Natural killer cell (primary cell): ENCODE measurements at regions not wholly inside any gene's neighbourhood (a gene's known extent, or its start where the extent isn't known, plus 50 kb on each side); places are given as distances from the start of the nearest gene placed in this dataset.

Source experiments
- ATAC-seq, 3 donors: fragments of 150-1000 bp in 2 of 3; fragments of 200-7000 bp in 1 of 3; cut with Tn5 transposase; 1 replicate in 1 of 3; 2 replicates in 2 of 3; pipeline ENCODE4 v1.10.0; 2021; ENCODE audit warnings: mild to moderate bottlenecking in 2 of 3, moderate library complexity in 2 of 3
- DNase-seq, 2 donors: peaks; one replicate each; pipeline versions ENCODE4 v3.0.0 to v3.0.0-alpha.2; 2013 to 2021; ENCODE audit warnings: mixed read lengths in 1 of 2
- H3K27ac ChIP-seq: one replicate; pipeline ENCODE4 v1.5.1; 2013; ENCODE audit warnings: mild to moderate bottlenecking, low read length
- H3K27me3 ChIP-seq: one replicate; pipeline ENCODE4 v1.6.1; 2013; ENCODE audit warnings: low read length; ENCODE audit not compliant: control insufficient read depth, insufficient read depth
- H3K36me3 ChIP-seq: one replicate; pipeline ENCODE4 v1.6.1; 2013; ENCODE audit warnings: low read length; ENCODE audit not compliant: control insufficient read depth, insufficient read depth
- H3K4me1 ChIP-seq: one replicate; pipeline ENCODE4 v1.6.1; 2013; ENCODE audit warnings: low read length; ENCODE audit not compliant: control insufficient read depth, insufficient read depth
- H3K4me3 ChIP-seq: one replicate; pipeline ENCODE4 v1.5.1; 2013; ENCODE audit warnings: low read length
- H3K9me3 ChIP-seq: one replicate; pipeline ENCODE4 v1.6.1; 2013; ENCODE audit warnings: low read length; ENCODE audit not compliant: control insufficient read depth, insufficient read depth
- H3K27ac Mint-ChIP-seq, 2 donors: one replicate each; pipeline ENCODE4 v1.8.0; 2022; ENCODE audit warnings: mild to moderate bottlenecking in 2 of 2, mixed read lengths in 2 of 2, moderate library complexity in 1 of 2
- H3K27me3 Mint-ChIP-seq, 2 donors: one replicate each; pipeline ENCODE4 v1.8.0; 2022; ENCODE audit warnings: low read depth in 2 of 2, mixed read lengths in 2 of 2
- H3K36me3 Mint-ChIP-seq: one replicate; pipeline ENCODE4 v1.8.0; 2022; ENCODE audit warnings: mixed read lengths
- H3K4me1 Mint-ChIP-seq, 2 donors: one replicate each; pipeline ENCODE4 v1.8.0; 2022; ENCODE audit warnings: mixed read lengths in 2 of 2
- H3K4me3 Mint-ChIP-seq: one replicate; pipeline ENCODE4 v1.8.0; 2022; ENCODE audit warnings: mild to moderate bottlenecking, moderate library complexity, mixed read lengths
- H3K9me3 Mint-ChIP-seq, 2 donors: one replicate each; pipeline ENCODE4 v1.8.0; 2022; ENCODE audit warnings: mixed read lengths in 2 of 2
- WGBS: methylation state at CpG from one replicate; pipeline ENCODE4 v1.1.7; 2013; ENCODE audit warnings: missing lambda C conversion rate; ENCODE audit not compliant: insufficient coverage; 5-methylcytosine and 5-hydroxymethylcytosine counted together
- intact Hi-C: fragments of 100-400 bp; cut with micrococcal nuclease; formaldehyde crosslinking; loops from one replicate; pipeline ENCODE4 v1.14.2; 2022
- TF ChIP-seq, protein P1 (sequence below): fragments of 200-600 bp; IDR thresholded peaks from one replicate; pipeline ENCODE4 v1.8.0; 2022; ENCODE audit warnings: antibody characterized with exemption

DNA sequence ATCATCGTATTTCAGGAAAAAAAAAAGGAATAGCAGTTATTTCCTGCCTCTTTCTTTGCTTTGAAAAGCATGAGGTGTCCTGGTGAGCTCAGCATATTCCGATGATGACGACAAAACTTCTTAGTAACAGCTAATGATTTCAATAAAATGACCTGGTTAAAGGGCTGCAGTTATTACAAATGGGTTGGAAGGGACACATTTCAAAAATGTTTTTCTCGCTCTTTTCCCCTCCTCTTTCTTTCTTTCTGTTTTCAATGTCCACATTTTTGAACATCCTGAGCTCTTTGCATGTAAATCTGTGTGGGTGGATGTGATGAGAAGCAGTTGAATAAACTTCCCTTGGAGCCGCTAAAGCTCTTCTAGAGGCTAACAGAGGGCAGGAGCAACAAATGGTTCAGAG lies 186.8 kb upstream of the SLC27A6 start:
- H3K27me3 Mint-ChIP-seq = no peaks in the 10 kb centered on the region
- ATAC-seq (no peak), DNase-seq (no peak)
- H3K4me1 Mint-ChIP-seq = no peaks in the 10 kb centered on the region
- intact Hi-C loops = no loop called here
- Histone ChIP-seq H3K9me3 (peaks cover 2% of the 10 kb centered on the region), H3K27me3 (no peaks in the 10 kb centered on the region), H3K27ac (no peak overlapping the region), H3K4me1 (no peaks in the 10 kb centered on the region), H3K36me3 (no peaks in the 10 kb centered on the region), H3K4me3 (no peak overlapping the region)
- WGBS = 94% methylated on average over 3 of the region's 5 CpGs
- TF ChIP-seq, protein P1, sequence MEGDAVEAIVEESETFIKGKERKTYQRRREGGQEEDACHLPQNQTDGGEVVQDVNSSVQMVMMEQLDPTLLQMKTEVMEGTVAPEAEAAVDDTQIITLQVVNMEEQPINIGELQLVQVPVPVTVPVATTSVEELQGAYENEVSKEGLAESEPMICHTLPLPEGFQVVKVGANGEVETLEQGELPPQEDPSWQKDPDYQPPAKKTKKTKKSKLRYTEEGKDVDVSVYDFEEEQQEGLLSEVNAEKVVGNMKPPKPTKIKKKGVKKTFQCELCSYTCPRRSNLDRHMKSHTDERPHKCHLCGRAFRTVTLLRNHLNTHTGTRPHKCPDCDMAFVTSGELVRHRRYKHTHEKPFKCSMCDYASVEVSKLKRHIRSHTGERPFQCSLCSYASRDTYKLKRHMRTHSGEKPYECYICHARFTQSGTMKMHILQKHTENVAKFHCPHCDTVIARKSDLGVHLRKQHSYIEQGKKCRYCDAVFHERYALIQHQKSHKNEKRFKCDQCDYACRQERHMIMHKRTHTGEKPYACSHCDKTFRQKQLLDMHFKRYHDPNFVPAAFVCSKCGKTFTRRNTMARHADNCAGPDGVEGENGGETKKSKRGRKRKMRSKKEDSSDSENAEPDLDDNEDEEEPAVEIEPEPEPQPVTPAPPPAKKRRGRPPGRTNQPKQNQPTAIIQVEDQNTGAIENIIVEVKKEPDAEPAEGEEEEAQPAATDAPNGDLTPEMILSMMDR = no peak
- no peak overlapping the region for H3K4me3 Mint-ChIP-seq
- H3K36me3 Mint-ChIP-seq = no peaks in the 10 kb centered on the region
- no peak overlapping the region for H3K27ac Mint-ChIP-seq
- H3K9me3 Mint-ChIP-seq = peaks cover 12 to 14% of the 10 kb centered on the region in 2 donors

DNA sequence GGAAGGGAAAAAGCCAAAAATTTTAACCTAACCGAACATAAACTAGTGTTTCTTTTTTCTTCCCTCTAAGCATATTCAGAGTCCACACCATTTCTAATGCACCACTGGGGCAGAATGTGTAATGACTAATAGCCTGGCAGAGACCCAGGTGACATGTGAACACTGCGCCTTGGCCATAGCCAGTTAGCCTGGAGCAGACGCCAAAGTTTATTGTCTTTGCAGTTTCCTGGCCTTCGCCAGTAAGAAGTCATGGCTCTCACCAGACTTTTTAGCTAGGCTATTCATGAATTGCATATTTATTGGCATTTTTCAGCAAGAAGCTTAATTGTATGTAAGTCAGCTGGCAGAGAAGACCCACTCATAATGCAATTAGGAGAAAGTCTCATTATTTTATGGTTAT lies 182.8 kb upstream of the SLC27A6 start:
- TF ChIP-seq, protein P1 = no peak
- Histone ChIP-seq H3K4me3 (no peak overlapping the region), H3K9me3 (peaks cover 2% of the 10 kb centered on the region), H3K27me3 (no peaks in the 10 kb centered on the region), H3K36me3 (no peaks in the 10 kb centered on the region), H3K4me1 (no peaks in the 10 kb centered on the region), H3K27ac (no peak overlapping the region)
- no peaks in the 10 kb centered on the region for H3K27me3 Mint-ChIP-seq
- intact Hi-C loops = no loop called here
- no peak overlapping the region for H3K4me3 Mint-ChIP-seq
- ATAC-seq (no peak), DNase-seq (no peak)
- 93% methylated on average over 4 of the region's 4 CpGs for WGBS
- peaks cover 2 to 8% of the 10 kb centered on the region in 2 donors for H3K9me3 Mint-ChIP-seq
- no peaks in the 10 kb centered on the region for H3K36me3 Mint-ChIP-seq
- no peak overlapping the region for H3K27ac Mint-ChIP-seq
- no peaks in the 10 kb centered on the region for H3K4me1 Mint-ChIP-seq

DNA sequence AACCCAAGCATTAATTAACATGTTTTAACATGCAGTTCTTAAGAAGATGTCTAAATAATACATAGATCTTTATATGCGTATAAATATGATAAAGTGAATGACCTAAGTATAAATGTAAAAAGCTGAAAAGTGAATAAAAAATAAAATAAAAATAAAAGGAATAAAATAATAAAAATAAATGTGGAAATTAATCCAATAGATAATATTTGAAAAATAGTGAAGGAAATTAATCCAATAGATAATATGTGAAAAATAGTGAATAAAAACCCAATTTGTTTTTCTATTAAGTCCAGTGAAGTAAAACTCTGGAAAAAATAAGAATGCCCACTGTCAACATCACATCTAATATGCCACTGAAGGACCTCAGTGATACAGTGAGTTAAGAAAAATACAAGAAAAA lies 180.6 kb upstream of the SLC27A6 start:
- DNase-seq = no peak
- Histone ChIP-seq H3K36me3 (no peaks in the 10 kb centered on the region), H3K27ac (no peak overlapping the region), H3K4me1 (no peaks in the 10 kb centered on the region), H3K27me3 (no peaks in the 10 kb centered on the region), H3K4me3 (no peak overlapping the region), H3K9me3 (peaks cover 2% of the 10 kb centered on the region)
- no peaks in the 10 kb centered on the region for H3K36me3 Mint-ChIP-seq
- no peak for ATAC-seq
- intact Hi-C loops = no loop called here
- no peak overlapping the region for H3K4me3 Mint-ChIP-seq
- peaks cover 4 to 6% of the 10 kb centered on the region in 2 donors for H3K9me3 Mint-ChIP-seq
- H3K4me1 Mint-ChIP-seq = no peaks in the 10 kb centered on the region
- H3K27me3 Mint-ChIP-seq = no peaks in the 10 kb centered on the region
- WGBS = no CpG with 5 or more reads among the region's 1 CpG
- H3K27ac Mint-ChIP-seq = no peak overlapping the region
- TF ChIP-seq, protein P1 = no peak

DNA sequence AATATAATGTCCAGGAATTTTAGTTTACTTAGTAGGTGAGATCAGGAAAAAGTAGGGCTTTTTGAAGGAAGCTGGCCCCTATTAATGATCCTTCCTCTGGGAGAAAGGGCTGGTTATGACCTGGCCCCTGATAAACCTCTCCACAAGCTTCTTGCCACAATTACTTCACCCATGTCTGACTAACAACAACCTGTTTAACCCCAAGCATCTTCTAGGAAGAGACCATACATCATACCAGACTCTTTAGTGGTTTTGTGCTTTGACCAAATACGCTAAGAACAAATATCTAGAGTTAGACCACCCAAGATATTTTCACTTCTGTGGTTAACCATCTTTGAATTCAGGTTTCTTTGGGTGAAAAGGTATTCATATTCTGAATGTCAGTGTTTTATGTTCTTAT lies 174.0 kb upstream of the SLC27A6 start:
- no peaks in the 10 kb centered on the region for H3K27me3 Mint-ChIP-seq
- DNase-seq (no peak), ATAC-seq (no peak)
- H3K4me3 Mint-ChIP-seq = no peak overlapping the region
- H3K9me3 ChIP-seq = no peaks in the 10 kb centered on the region
- no peak overlapping the region for H3K4me3 ChIP-seq
- intact Hi-C loops = no loop called here
- no peaks in the 10 kb centered on the region for H3K4me1 Mint-ChIP-seq
- H3K9me3 Mint-ChIP-seq = peaks cover 12 to 16% of the 10 kb centered on the region in 2 donors
- WGBS = no CpG with 5 or more reads among the region's 1 CpG
- H3K36me3 Mint-ChIP-seq = no peaks in the 10 kb centered on the region
- H3K36me3 ChIP-seq = no peaks in the 10 kb centered on the region
- no peak overlapping the region for H3K27ac Mint-ChIP-seq
- H3K27ac ChIP-seq = no peak overlapping the region
- TF ChIP-seq, protein P1 = no peak
- H3K27me3 ChIP-seq = no peaks in the 10 kb centered on the region
- H3K4me1 ChIP-seq = no peaks in the 10 kb centered on the region
